GM18909 (cell line): ENCODE measurements at regions not wholly inside any gene's neighbourhood (a gene's known extent, or its start where the extent isn't known, plus 50 kb on each side); places are given as distances from the start of the nearest gene placed in this dataset.
"Not testable (repeated sequence)": the region's sequence is repeated elsewhere in the genome, so short reads cannot be mapped to it uniquely, and the experiment has no call there.

Experiments
- ATAC-seq: cut with Tn5 transposase; IDR thresholded peaks from one replicate; pipeline ENCODE4 v1.9.1; 2021; ENCODE audit warnings: mild to moderate bottlenecking; ENCODE audit not compliant: unreplicated experiment, poor library complexity

DNA sequence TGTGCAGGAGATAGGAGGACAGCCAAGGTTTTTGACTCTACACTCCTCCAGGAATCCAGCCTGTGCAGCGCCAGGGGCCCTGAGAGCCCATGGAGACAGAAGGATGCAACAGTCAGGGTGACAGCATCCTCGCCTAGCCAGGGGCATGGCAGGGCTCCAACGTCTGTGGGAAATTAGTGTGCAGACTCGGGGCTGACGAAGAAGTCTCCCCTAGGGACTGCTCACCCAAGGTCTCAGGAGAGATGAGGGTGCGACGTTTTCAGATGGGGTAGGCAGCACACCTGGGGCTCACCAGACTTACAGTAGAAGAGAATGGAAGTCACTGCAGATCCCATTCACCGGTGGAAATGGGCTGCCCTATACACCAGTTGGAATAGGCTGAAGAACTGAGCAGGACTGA is 241.7 kb downstream of the SETD4 start:
- ATAC-seq: no peak

DNA sequence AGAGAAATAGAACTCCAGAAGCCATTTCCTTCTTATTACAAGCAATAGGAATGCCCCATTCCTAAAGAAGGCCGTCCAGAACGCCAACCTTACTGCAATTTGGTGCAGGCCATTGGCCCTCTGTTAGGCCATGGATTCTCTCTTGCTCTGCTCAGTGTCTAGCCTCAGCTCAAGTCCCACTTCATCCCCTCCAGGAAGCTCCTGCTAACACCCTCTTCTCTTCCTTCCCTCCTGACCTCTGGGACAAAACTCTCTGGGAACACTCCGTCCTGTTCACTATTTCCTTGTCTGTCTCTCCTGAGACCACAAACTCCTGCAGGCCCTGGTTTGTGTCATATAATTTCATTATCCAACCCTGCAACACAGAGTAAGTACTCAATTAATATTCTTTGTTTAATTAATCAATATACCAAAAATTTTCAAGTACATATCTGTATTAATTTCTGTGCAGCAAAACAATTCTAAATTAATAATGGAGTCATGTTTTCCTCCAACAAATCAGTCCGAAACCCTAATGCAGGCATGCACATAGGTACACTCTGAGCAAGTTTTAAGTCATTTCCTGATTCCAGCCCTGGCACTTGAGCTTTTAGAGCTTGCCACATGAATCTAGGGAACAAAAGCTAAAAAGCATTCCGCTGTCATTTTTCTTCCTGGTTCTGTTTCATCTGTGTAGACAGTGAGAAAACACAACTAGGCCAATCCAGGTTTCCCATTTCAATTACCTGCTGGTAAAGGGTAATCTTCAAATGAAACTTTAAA is 245.3 kb downstream of the SETD4 start:
- ATAC-seq: no peak

- no peak for ATAC-seq
Observed at GRCh38 chr21:35812679-35813078, 247.6 kb downstream of the SETD4 start.

GRCh38 chr21:35811191-35811806 is 249.0 kb downstream of the SETD4 start:
- ATAC-seq: no peak

GRCh38 chr21:35810431-35810970 is 249.8 kb downstream of the SETD4 start:
- ATAC-seq: no peak

DNA sequence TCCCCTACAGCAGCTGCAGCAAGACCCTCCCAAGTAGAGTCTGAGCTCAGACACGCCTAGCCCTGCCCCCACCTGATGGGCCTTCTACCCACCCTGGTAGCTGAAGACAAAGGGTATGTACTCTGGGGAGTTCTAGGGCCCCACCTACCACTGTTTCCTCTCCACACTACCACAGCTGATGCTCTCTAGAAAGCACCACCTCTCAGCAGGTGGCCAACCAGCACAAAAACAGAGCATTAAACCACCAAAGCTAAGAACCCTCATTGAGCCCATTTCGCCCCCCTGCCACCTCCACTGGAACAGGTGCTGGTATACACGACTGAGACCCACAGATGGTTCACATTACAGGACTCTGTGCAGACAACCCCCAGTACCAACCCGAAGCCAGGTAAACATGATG is 258.9 kb downstream of the SETD4 start:
- ATAC-seq: no peak

GRCh38 chr21:35800796-35801385 is 259.4 kb downstream of the SETD4 start:
- ATAC-seq: not testable (repeated sequence)

GRCh38 chr21:35796844-35797243 is 263.5 kb downstream of the SETD4 start:
- no peak for ATAC-seq

DNA sequence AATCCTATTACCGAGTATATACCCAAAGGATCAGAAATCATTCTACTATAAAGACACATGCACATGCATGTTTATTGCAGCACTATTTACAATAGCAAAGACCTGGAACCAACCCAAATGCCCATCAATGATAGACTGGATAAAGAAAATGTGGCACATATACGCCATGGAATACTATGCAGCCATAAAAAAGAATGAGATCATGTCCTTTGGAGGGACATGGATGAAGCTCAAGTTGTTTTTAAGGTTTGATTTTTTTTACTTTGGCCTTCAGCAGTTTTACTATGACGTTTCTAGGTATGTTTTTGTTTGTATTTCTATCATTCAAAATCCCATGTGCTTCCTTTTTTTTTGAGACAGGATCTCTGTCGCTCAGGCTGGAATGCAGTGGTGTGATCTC is 265.8 kb downstream of the SETD4 start:
- ATAC-seq: not testable (repeated sequence)

DNA sequence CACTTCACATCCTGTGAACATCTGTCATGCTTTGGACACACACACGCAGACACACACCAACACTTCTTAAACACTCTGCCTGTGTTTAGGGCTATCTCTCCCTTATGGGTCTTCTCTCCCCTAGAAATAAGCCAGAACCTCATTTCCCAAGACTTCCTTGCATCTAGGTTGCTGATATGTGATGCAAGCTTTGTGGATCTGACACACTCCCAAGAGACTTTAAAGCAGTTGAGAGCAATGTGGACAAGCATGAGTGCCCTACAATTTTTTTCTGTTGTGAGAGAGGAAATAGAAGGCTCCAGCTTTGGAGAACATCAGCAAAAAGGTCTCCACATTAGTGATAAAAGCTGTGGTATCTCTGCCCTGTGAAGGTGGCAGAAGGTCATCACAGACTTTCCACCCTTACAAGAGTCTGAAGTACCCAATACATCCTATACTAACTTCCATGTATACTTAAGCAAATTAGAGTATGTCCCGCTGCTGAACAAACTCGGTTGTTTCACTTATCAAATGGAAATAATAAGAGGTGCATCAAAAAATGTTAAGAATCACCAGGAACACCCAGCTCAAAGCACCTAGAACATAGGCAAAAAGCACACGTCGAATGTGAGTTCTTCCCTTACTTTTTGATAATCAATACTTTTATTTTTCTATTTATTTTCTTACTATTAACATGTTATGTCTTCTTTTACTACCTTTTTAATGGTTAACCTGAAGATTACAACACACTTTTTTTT is 267.6 kb downstream of the SETD4 start:
- ATAC-seq: no peak

DNA sequence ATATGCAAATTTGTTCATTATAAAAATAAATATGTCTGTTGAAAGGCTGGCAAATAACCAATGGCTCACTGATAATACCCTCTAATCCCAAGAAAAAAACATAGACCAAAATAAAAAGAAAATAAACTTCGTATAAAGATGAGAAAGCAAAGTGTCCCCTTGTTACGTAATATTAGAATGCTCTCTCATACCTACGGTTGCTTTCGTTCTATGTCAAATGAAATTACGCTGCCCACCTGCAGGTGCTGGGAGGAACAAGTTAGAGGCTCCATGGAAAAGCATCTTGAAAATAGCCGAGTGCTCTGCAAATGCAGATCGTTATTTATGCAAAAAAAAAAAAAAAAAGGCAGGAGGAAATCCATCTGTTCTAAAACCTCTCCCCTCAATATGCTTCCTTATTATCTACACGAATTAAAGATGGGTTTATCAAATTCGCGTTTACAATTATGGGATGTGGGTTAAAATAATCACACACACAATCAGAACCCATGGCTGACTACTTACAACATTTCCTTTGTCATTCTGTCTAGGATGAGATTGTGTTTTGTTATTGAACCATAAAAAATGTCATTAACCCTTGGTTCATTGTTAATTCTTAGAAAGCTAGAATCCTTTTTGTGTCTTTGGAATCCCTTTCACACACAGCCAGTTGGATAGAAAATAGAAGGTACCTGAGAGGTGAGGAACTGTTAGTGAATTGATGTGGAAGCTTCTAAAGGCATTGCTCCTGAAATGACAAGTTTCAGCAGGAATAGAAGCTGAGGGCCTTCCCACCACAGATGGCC is 268.6 kb downstream of the SETD4 start:
- no peak for ATAC-seq

DNA sequence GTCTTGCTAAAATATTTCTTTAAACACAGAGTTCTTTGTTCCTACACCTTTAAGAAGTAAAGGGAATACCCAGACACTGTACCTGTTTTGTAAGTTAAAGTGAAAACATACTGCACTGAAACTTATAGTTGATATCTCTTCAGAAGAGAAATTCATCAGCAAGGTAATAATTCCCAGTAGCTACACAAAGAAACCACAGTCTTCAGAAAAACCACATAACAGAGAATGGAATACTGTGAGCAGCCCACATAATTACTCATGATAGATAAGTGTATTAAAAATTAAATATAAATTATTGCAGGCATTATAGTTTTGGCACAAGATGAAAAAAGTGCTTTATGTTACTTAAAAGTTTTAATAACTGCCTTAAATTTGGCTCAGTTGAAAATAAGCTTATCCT is 276.6 kb downstream of the SETD4 start:
- no peak for ATAC-seq

GRCh38 chr21:35782667-35783066 is 277.7 kb downstream of the SETD4 start:
- ATAC-seq: no peak

GRCh38 chr21:35780983-35781382 is 279.3 kb downstream of the SETD4 start:
- ATAC-seq: no peak

DNA sequence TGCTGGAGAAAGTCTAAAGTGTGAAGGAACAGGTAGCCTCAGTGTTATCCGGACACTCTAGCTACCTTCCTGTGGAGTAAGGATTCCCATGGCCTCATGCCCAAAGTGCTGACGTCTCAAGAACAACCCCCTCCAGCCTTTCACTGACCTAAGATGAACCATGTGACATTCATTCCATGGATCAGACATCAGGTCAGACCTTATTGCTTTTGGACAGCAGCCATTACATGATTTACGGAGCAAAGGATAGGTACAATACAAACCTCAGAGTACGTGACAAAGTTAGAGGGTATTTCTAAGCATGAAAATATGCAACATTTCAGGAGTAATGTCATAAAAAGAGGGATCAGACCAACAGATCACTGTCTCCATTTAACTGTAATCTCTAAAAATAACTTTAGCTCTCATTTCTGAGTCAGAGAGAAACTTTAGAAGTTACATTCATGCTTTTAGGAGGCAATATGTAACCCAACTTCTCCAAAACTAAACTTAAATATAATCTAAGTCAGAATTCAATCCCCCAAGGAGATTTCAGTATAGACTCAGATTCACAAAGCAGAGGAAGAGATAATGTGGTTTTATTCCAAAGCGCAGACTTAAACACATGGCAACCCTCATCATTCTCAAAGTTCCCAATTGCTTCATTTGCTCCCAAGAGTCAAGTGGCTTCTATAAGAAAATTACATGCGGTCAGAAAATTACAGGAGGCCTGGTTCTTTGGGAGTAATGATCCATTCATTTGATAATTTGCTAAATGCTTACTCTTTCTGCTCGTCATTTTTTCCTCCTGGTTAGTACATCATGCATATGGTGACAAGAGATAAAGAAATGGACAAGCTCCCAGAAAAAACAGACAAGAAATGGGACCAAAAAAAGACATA is 280.4 kb downstream of the SETD4 start:
- ATAC-seq: no peak

DNA sequence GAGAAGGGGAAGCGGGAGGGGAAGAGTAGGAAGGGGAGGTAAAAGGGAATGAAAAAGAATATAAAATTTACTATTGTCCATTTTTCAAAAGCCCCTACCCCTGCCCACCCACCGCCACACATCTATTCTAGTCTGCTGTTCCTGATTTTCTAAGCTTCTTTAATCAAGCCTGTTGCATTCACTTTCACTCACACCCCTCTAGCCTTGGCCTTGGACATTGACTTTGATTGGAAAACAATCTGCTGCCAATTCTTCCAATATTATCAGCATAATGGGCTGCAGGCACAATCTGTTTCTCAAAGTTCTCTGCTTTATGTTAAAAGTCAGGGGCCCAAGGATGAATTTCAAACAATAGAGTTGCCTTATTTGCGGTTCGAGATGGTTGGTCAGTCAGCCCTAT is 281.2 kb downstream of the SETD4 start:
- no peak for ATAC-seq

DNA sequence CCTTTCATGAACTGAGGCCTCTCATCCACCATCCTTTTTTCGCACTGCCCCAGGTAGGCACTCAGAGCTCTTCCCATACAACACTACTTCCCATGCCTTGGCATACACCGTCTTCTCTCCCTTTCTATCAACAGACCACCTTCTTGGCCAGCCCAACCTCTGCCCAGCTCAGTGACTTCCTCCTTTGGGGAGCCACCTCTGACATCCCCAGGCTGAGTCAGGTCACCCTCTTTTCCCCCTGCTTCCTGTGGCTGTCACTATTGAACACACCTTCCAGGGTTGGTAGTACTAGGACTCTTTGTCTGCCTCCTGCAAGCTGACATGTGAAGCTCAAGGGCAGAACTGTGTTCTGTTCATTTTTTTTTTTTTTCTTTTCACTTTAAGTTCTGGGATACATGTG is 283.2 kb downstream of the SETD4 start:
- ATAC-seq: no peak

- ATAC-seq: no peak
Observed at GRCh38 chr21:35775778-35776544, 284.4 kb downstream of the SETD4 start.
